Activated B cell treated with CpG ODN at 0.5 μM for 24 hours (primary cell): ENCODE measurements at regions not wholly inside any gene's neighbourhood (a gene's known extent, or its start where the extent isn't known, plus 50 kb on each side); places are given as distances from the start of the nearest gene placed in this dataset.

Experiments used
- ATAC-seq: fragments of 200-7000 bp; cut with Tn5 transposase; one replicate; pipeline ENCODE4 v1.10.0; 2021; ENCODE audit warnings: low read depth, mild to moderate bottlenecking, moderate library complexity
- CTCF ChIA-PET: fragments of 350-600 bp; sonication (Branson Sonifier 250); formaldehyde crosslinking; loops from one replicate; lab custom pipeline; 2021; ENCODE audit warnings: antibody characterized with exemption; lab: Charles Lee
- POLR2A ChIA-PET: fragments of 350-600 bp; sonication (Branson Sonifier 250); formaldehyde crosslinking; loops from one replicate; lab custom pipeline; 2021; ENCODE audit warnings: antibody characterized with exemption; lab: Charles Lee
- DNase-seq: peaks from one replicate; pipeline ENCODE4 v3.0.0; 2022
- H3K27ac Mint-ChIP-seq: one replicate; pipeline ENCODE4 v1.8.0; 2020; ENCODE audit warnings: mixed read lengths
- H3K27me3 Mint-ChIP-seq: one replicate; pipeline ENCODE4 v1.8.0; 2021; ENCODE audit warnings: mixed read lengths
- H3K36me3 Mint-ChIP-seq: one replicate; pipeline ENCODE4 v1.8.0; 2021; ENCODE audit warnings: low read depth, mixed read lengths
- H3K4me1 Mint-ChIP-seq: one replicate; pipeline ENCODE4 v1.8.0; 2021; ENCODE audit warnings: mixed read lengths
- H3K4me3 Mint-ChIP-seq: one replicate; pipeline ENCODE4 v1.8.0; 2020; ENCODE audit warnings: mild to moderate bottlenecking, mixed read lengths
- H3K9me3 Mint-ChIP-seq: one replicate; pipeline ENCODE4 v1.8.0; 2020; ENCODE audit warnings: mixed read lengths
- CTCF ChIP-seq: fragments of 200-600 bp; IDR thresholded peaks from one replicate; pipeline ENCODE4 v1.8.0; 2022; ENCODE audit warnings: antibody characterized with exemption, mild to moderate bottlenecking
- intact Hi-C: fragments of 100-400 bp; cut with micrococcal nuclease; formaldehyde crosslinking; loops from one replicate; pipeline ENCODE4 v1.15.1; 2024

GRCh38 chr10:52673468-52673867, 99.1 kb downstream of the MBL2 start:
- Mint-ChIP-seq H3K36me3 (no peaks in the 10 kb centered on the region), H3K27ac (no peak overlapping the region), H3K4me1 (no peaks in the 10 kb centered on the region), H3K9me3 (no peaks in the 10 kb centered on the region), H3K27me3 (no peaks in the 10 kb centered on the region), H3K4me3 (no peak overlapping the region)
- no peak for TF ChIP-seq CTCF
- DNase-seq: no peak
- ChIA-PET CTCF (no interaction called here), POLR2A (no interaction called here)
- no peak for ATAC-seq
- intact Hi-C loops: no loop called here

GRCh38 chr10:52674474-52674873, 98.1 kb downstream of the MBL2 start:
- Mint-ChIP-seq H3K36me3 (no peaks in the 10 kb centered on the region), H3K4me3 (no peak overlapping the region), H3K27me3 (no peaks in the 10 kb centered on the region), H3K9me3 (no peaks in the 10 kb centered on the region), H3K27ac (no peak overlapping the region), H3K4me1 (no peaks in the 10 kb centered on the region)
- DNase-seq: no peak
- TF ChIP-seq CTCF: no peak
- no peak for ATAC-seq
- POLR2A ChIA-PET: no interaction called here
- CTCF ChIA-PET: no interaction called here
- intact Hi-C loops: no loop called here

GRCh38 chr10:52677086-52677485, 95.5 kb downstream of the MBL2 start:
- Mint-ChIP-seq H3K4me1 (no peaks in the 10 kb centered on the region), H3K27ac (no peak overlapping the region), H3K27me3 (no peaks in the 10 kb centered on the region), H3K9me3 (no peaks in the 10 kb centered on the region), H3K4me3 (no peak overlapping the region), H3K36me3 (no peaks in the 10 kb centered on the region)
- ChIA-PET CTCF (no interaction called here), POLR2A (no interaction called here)
- no peak for ATAC-seq
- DNase-seq: no peak
- intact Hi-C loops: no loop called here
- TF ChIP-seq CTCF: no peak

GRCh38 chr10:52678611-52679010, 94.0 kb downstream of the MBL2 start:
- DNase-seq (no peak), ATAC-seq (no peak)
- POLR2A ChIA-PET: no interaction called here
- Mint-ChIP-seq H3K4me3 (no peak overlapping the region), H3K27me3 (no peaks in the 10 kb centered on the region), H3K36me3 (no peaks in the 10 kb centered on the region), H3K27ac (no peak overlapping the region), H3K9me3 (no peaks in the 10 kb centered on the region), H3K4me1 (no peaks in the 10 kb centered on the region)
- TF ChIP-seq CTCF: no peak
- CTCF ChIA-PET: no interaction called here
- intact Hi-C loops: no loop called here

- ChIA-PET POLR2A (no interaction called here), CTCF (no interaction called here)
- Mint-ChIP-seq H3K4me1 (no peaks in the 10 kb centered on the region), H3K27me3 (no peaks in the 10 kb centered on the region), H3K27ac (no peak overlapping the region), H3K4me3 (no peak overlapping the region), H3K36me3 (no peaks in the 10 kb centered on the region), H3K9me3 (no peaks in the 10 kb centered on the region)
- intact Hi-C loops: no loop called here
- TF ChIP-seq CTCF: no peak
- ATAC-seq (no peak), DNase-seq (no peak)
These were observed 93.5 kb downstream of the MBL2 start for GRCh38 chr10:52679117-52679516.
